ENCODE measurements at regions not wholly inside any gene's neighbourhood (a gene's known extent, or its start where the extent isn't known, plus 50 kb on each side); places are given as distances from the start of the nearest gene placed in this dataset. TPM values are rescaled to one million over a fixed set of nuclear protein-coding genes. Genes with fewer than 3 reads are reported as not detected.
A peak's percentile ranks its signal among the peaks of the same experiment; 100 is the strongest.
"Not testable (repeated sequence)": the region's sequence is repeated elsewhere in the genome, so short reads cannot be mapped to it uniquely, and the experiment has no call there.

- H3K27ac ChIP-seq; H3K4me1 ChIP-seq; H3K27me3 ChIP-seq; H3K4me3 ChIP-seq; H3K36me3 ChIP-seq; DNase-seq; intact Hi-C loops (cut with DNase I; ENCODE audit: low total_unique reads); H3K9me3 ChIP-seq: not testable (repeated sequence)
Observed at GRCh38 chr1:149415373-149415772, 59.5 kb upstream of the NBPF19 start.

GRCh38 chr1:149418782-149419181 lies 56.1 kb upstream of the NBPF19 start:
- DNase-seq; H3K27me3 ChIP-seq; H3K4me1 ChIP-seq; H3K4me3 ChIP-seq; H3K9me3 ChIP-seq; H3K36me3 ChIP-seq; H3K27ac ChIP-seq; intact Hi-C loops (cut with DNase I; ENCODE audit: low total_unique reads): not testable (repeated sequence)

GRCh38 chr1:149423122-149423521 lies 51.7 kb upstream of the NBPF19 start:
- H3K27me3 ChIP-seq; DNase-seq; H3K9me3 ChIP-seq; intact Hi-C loops (cut with DNase I; ENCODE audit: low total_unique reads); H3K27ac ChIP-seq; H3K4me3 ChIP-seq; H3K4me1 ChIP-seq; H3K36me3 ChIP-seq: not testable (repeated sequence)

Small RNAs in the stretch of these regions (small RNA-seq; reads per million reads assigned to genes)
- 1,015 reads per million, percentile 98 among the genes with 10 or more reads in this experiment for gene RF00100
- gene RNU1-59P: not detected

Measured in uterus (tissue), 3 donors.